Trophoblast cell (in vitro differentiated cells and primary cell): ENCODE measurements at regions not wholly inside any gene's neighbourhood (a gene's known extent, or its start where the extent isn't known, plus 50 kb on each side); places are given as distances from the start of the nearest gene placed in this dataset.

Experiments used
- DNase-seq, 2 donors: peaks; one replicate each; pipeline ENCODE4 v3.0.0-alpha.2; 2016
- H2AFZ ChIP-seq: 2 replicates; pipeline ENCODE4 v1.6.1; 2013; ENCODE audit warnings: low read length, moderate library complexity, mild to moderate bottlenecking; ENCODE audit not compliant: insufficient read depth, poor library complexity
- H2AK5ac ChIP-seq: 2 replicates; pipeline ENCODE4 v1.6.1; 2013; ENCODE audit warnings: mild to moderate bottlenecking, low read length
- H2BK120ac ChIP-seq: 2 replicates; pipeline ENCODE4 v1.6.1; 2013; ENCODE audit warnings: low read length, mild to moderate bottlenecking, moderate library complexity; ENCODE audit not compliant: insufficient read depth, poor library complexity
- H2BK12ac ChIP-seq: 2 replicates; pipeline ENCODE4 v1.6.1; 2013; ENCODE audit warnings: mild to moderate bottlenecking, low read length, moderate library complexity
- H2BK5ac ChIP-seq: 2 replicates; pipeline ENCODE4 v1.6.1; 2013; ENCODE audit warnings: low read length, low read depth, moderate library complexity, mild to moderate bottlenecking; ENCODE audit not compliant: poor library complexity
- H3K14ac ChIP-seq: 2 replicates; pipeline ENCODE4 v1.6.1; 2013; ENCODE audit warnings: mild to moderate bottlenecking, low read length
- H3K18ac ChIP-seq: 2 replicates; pipeline ENCODE4 v1.6.1; 2013; ENCODE audit warnings: mild to moderate bottlenecking, low read length
- H3K23ac ChIP-seq: 2 replicates; pipeline ENCODE4 v1.6.1; 2013; ENCODE audit warnings: low read length
- H3K27ac ChIP-seq: 2 replicates; pipeline ENCODE4 v1.5.1; 2013; ENCODE audit warnings: low read depth, mild to moderate bottlenecking, inconsistent platforms, low read length, moderate library complexity
- H3K27me3 ChIP-seq: 2 replicates; pipeline ENCODE4 v1.6.1; 2013; ENCODE audit warnings: inconsistent platforms, mild to moderate bottlenecking, low read length, moderate library complexity; ENCODE audit not compliant: insufficient read depth
- H3K36me3 ChIP-seq, 2 experiments: 1 replicate in 1 of 2; 2 replicates in 1 of 2; pipeline ENCODE4 v1.6.1; 2013; ENCODE audit warnings: low read length in 2 of 2, mild to moderate bottlenecking in 2 of 2, moderate library complexity in 1 of 2; ENCODE audit not compliant: insufficient read depth in 2 of 2, control insufficient read depth in 1 of 2
- H3K4ac ChIP-seq: 2 replicates; pipeline ENCODE4 v1.6.1; 2013; ENCODE audit warnings: low read depth, mild to moderate bottlenecking, low read length, moderate library complexity
- H3K4me1 ChIP-seq, 2 experiments: 1 replicate in 1 of 2; 2 replicates in 1 of 2; pipeline ENCODE4 v1.6.1; 2013; ENCODE audit warnings: low read length in 2 of 2, mild to moderate bottlenecking in 2 of 2, moderate library complexity in 1 of 2; ENCODE audit not compliant: insufficient read depth in 2 of 2, control insufficient read depth in 1 of 2
- H3K4me2 ChIP-seq: 2 replicates; pipeline ENCODE4 v1.6.1; 2013; ENCODE audit warnings: inconsistent platforms, mild to moderate bottlenecking, low read length, moderate library complexity
- H3K4me3 ChIP-seq: 2 replicates; pipeline ENCODE4 v1.5.1; 2013; ENCODE audit warnings: mild to moderate bottlenecking, low read depth, low read length, inconsistent platforms
- H3K79me1 ChIP-seq: one replicate; pipeline ENCODE4 v1.6.1; 2013; ENCODE audit warnings: low read length
- H3K79me2 ChIP-seq: 2 replicates; pipeline ENCODE4 v1.6.1; 2013; ENCODE audit warnings: low read length, mild to moderate bottlenecking; ENCODE audit not compliant: control insufficient read depth, insufficient read depth, poor library complexity
- H3K9ac ChIP-seq: 2 replicates; pipeline ENCODE4 v1.6.1; 2013; ENCODE audit warnings: mild to moderate bottlenecking, low read length
- H3K9me3 ChIP-seq: 2 replicates; pipeline ENCODE4 v1.6.1; 2013; ENCODE audit warnings: low read depth, mild to moderate bottlenecking, control low read depth, inconsistent platforms, low read length; ENCODE audit not compliant: insufficient read depth
- H4K12ac ChIP-seq: 2 replicates; pipeline ENCODE4 v1.6.1; 2013; ENCODE audit warnings: low read depth, mild to moderate bottlenecking, low read length, moderate library complexity
- H4K8ac ChIP-seq: 2 replicates; pipeline ENCODE4 v1.6.1; 2013; ENCODE audit warnings: low read depth, mild to moderate bottlenecking, low read length, moderate library complexity
- H4K91ac ChIP-seq: one replicate; pipeline ENCODE4 v1.6.1; 2013; ENCODE audit warnings: low read depth, mild to moderate bottlenecking, low read length, moderate library complexity
- WGBS: extraction: QIAGEN DNeasy Blood & Tissue Kit; methylation state at CpG from one replicate; pipeline ENCODE4 v1.1.7; 2013; ENCODE audit warnings: missing lambda C conversion rate; ENCODE audit not compliant: insufficient read length, insufficient coverage; ENCODE audit errors: extremely low coverage; 5-methylcytosine and 5-hydroxymethylcytosine counted together

- H3K23ac ChIP-seq, result no peak overlapping the region
- H4K8ac ChIP-seq, result no peak overlapping the region
- no peak overlapping the region for H2AK5ac ChIP-seq
- H3K14ac ChIP-seq, result no peak overlapping the region
- no peak overlapping the region for H2AFZ ChIP-seq
- no peak overlapping the region for H4K12ac ChIP-seq
- no peak overlapping the region for H3K27ac ChIP-seq
- no peaks in the 10 kb centered on the region for H3K4me1 ChIP-seq
- H3K9ac ChIP-seq, result no peak overlapping the region
- H4K91ac ChIP-seq, result no peak overlapping the region
- no peak overlapping the region for H3K4me3 ChIP-seq
- H3K79me2 ChIP-seq, result no peaks in the 10 kb centered on the region
- H2BK120ac ChIP-seq, result no peak overlapping the region
- no peaks in the 10 kb centered on the region for H3K27me3 ChIP-seq
- peaks cover 8% of the 10 kb centered on the region for H3K9me3 ChIP-seq
- H2BK5ac ChIP-seq, result no peak overlapping the region
- WGBS, result no CpG with 5 or more reads among the region's 9 CpGs
- DNase-seq, result no peak
- no peaks in the 10 kb centered on the region for H3K79me1 ChIP-seq
- no peak overlapping the region for H3K18ac ChIP-seq
- no peaks in the 10 kb centered on the region for H3K36me3 ChIP-seq
- no peak overlapping the region for H3K4ac ChIP-seq
- no peak overlapping the region for H2BK12ac ChIP-seq
- no peak overlapping the region for H3K4me2 ChIP-seq
Measured at GRCh38 chr7:153043440-153043839, 283.9 kb downstream of the ACTR3B start.

GRCh38 chr7:153044981-153045380 lies 285.4 kb downstream of the ACTR3B start:
- Histone ChIP-seq H3K4me2 (no peak overlapping the region), H3K23ac (no peak overlapping the region), H2BK5ac (no peak overlapping the region), H2BK120ac (no peak overlapping the region), H3K18ac (no peak overlapping the region), H3K27ac (no peak overlapping the region), H4K12ac (no peak overlapping the region), H3K79me1 (no peaks in the 10 kb centered on the region), H3K36me3 (no peaks in the 10 kb centered on the region), H3K4me3 (no peak overlapping the region), H3K9me3 (peaks cover 3% of the 10 kb centered on the region), H3K4ac (no peak overlapping the region), H3K4me1 (no peaks in the 10 kb centered on the region), H4K8ac (no peak overlapping the region), H2AK5ac (no peak overlapping the region), H2BK12ac (no peak overlapping the region), H2AFZ (no peak overlapping the region), H3K9ac (no peak overlapping the region), H3K14ac (no peak overlapping the region), H4K91ac (no peak overlapping the region), H3K27me3 (no peaks in the 10 kb centered on the region), H3K79me2 (no peaks in the 10 kb centered on the region)
- DNase-seq, result no peak

- no peak overlapping the region for H3K14ac ChIP-seq
- H3K4me2 ChIP-seq, result no peak overlapping the region
- H2BK12ac ChIP-seq, result no peak overlapping the region
- no peak overlapping the region for H3K23ac ChIP-seq
- no peak overlapping the region for H3K18ac ChIP-seq
- no peak overlapping the region for H2AK5ac ChIP-seq
- H2BK5ac ChIP-seq, result no peak overlapping the region
- H3K4me3 ChIP-seq, result no peak overlapping the region
- H2AFZ ChIP-seq, result no peak overlapping the region
- no peak overlapping the region for H3K9ac ChIP-seq
- H3K4ac ChIP-seq, result no peak overlapping the region
- DNase-seq, result no peak
- H2BK120ac ChIP-seq, result no peak overlapping the region
- H3K27ac ChIP-seq, result no peak overlapping the region
- H3K36me3 ChIP-seq, result no peaks in the 10 kb centered on the region
- no peaks in the 10 kb centered on the region for H3K79me1 ChIP-seq
- H4K12ac ChIP-seq, result no peak overlapping the region
- H3K9me3 ChIP-seq, result peaks cover 3% of the 10 kb centered on the region
- no peaks in the 10 kb centered on the region for H3K79me2 ChIP-seq
- H3K27me3 ChIP-seq, result no peaks in the 10 kb centered on the region
- WGBS, result no CpG with 5 or more reads among the region's 21 CpGs
- H4K8ac ChIP-seq, result no peak overlapping the region
- no peaks in the 10 kb centered on the region for H3K4me1 ChIP-seq
- no peak overlapping the region for H4K91ac ChIP-seq
Measured at GRCh38 chr7:153047079-153047959, 287.8 kb downstream of the ACTR3B start.

GRCh38 chr7:153052206-153052605 lies 292.7 kb downstream of the ACTR3B start:
- no peaks in the 10 kb centered on the region for H3K9me3 ChIP-seq

More at GRCh38 chr7:153052206-153052605, 292.7 kb downstream of the ACTR3B start:
- no peak overlapping the region for H2AK5ac ChIP-seq
- no peak overlapping the region for H4K91ac ChIP-seq
- no peak overlapping the region for H3K4ac ChIP-seq
- no peaks in the 10 kb centered on the region for H3K79me1 ChIP-seq
- H3K27me3 ChIP-seq, result no peaks in the 10 kb centered on the region
- H2BK120ac ChIP-seq, result no peak overlapping the region
- no peak overlapping the region for H2BK12ac ChIP-seq
- no peaks in the 10 kb centered on the region for H3K79me2 ChIP-seq
- no peak overlapping the region for H3K4me2 ChIP-seq
- no peak overlapping the region for H4K12ac ChIP-seq
- H3K27ac ChIP-seq, result no peak overlapping the region
- H3K18ac ChIP-seq, result no peak overlapping the region
- H3K4me1 ChIP-seq, result no peaks in the 10 kb centered on the region
- no peak overlapping the region for H3K14ac ChIP-seq
- no peak overlapping the region for H2BK5ac ChIP-seq
- no peak overlapping the region for H3K9ac ChIP-seq
- H4K8ac ChIP-seq, result no peak overlapping the region
- H3K4me3 ChIP-seq, result no peak overlapping the region
- H3K23ac ChIP-seq, result no peak overlapping the region
- no peak for DNase-seq
- H2AFZ ChIP-seq, result no peak overlapping the region
- WGBS, result no CpG with 5 or more reads among the region's 5 CpGs
- no peaks in the 10 kb centered on the region for H3K36me3 ChIP-seq
